CD4-positive, alpha-beta T cell treated with Interleukin-10 for 1 hour (primary cell): ENCODE measurements at regions not wholly inside any gene's neighbourhood (a gene's known extent, or its start where the extent isn't known, plus 50 kb on each side); places are given as distances from the start of the nearest gene placed in this dataset.
"Not testable (repeated sequence)": the region's sequence is repeated elsewhere in the genome, so short reads cannot be mapped to it uniquely, and the experiment has no call there.

ENCODE experiments used
- DNase-seq: peaks from one replicate; pipeline ENCODE4 v3.0.0-alpha.2; 2020

DNA sequence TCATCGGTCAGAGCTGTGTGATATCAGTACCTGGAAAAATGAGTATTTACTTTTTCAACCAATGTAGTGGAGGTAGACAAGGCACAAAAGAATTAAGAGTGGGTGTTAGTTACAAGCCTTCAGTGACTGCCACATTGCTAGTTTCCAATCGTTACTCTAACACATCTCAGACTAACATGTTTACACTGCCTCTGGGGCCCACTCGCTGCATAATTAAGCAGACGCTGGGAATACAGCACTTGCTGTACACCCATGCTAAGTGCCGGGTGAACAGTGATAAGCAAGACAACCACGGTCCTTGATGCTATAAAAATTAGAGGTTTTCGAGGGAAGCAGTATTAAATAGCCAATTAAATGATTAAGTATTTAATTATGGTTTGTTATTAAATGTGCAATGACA, 1147.6 kb downstream of the AACS start:
- DNase-seq = no peak

DNA sequence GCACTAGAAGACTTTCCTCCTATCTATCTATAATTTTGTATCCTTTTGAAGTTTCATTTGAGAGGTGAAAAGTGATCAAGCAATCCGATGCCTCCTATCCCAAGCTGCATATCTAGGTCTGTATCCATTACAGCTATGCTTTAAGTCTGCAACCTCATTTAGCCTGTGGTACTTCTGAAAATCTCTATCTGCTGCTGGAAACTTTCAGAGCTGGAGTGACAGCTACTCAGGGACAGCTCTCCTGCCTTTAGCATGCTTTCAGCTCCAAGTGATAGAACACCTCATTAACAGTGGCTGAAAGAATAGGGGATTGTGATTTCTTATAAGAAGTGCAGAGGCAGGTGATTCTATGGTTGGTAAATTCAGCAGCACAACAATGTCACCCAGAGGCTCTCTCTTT, 1153.5 kb downstream of the AACS start:
- DNase-seq = no peak

DNA sequence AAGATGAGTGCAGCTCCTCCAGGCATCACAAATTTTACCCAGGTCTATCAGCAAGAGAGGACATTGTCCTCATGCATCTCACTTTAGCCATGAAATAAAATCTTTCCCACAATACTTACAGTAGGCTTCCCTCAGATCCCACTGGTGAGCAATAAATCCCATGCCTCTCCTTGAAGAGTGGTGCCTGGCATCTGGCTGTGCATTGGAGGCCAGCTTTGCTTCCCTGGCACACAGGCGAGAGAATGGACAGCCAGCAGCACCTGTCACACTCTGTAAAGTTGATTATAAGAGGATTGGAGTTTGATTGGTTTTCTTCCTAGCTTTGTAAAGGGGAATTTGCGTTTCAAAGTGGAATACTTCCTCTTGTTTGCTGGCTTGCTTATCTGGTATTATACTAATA, 1153.9 kb downstream of the AACS start:
- no peak for DNase-seq

DNA sequence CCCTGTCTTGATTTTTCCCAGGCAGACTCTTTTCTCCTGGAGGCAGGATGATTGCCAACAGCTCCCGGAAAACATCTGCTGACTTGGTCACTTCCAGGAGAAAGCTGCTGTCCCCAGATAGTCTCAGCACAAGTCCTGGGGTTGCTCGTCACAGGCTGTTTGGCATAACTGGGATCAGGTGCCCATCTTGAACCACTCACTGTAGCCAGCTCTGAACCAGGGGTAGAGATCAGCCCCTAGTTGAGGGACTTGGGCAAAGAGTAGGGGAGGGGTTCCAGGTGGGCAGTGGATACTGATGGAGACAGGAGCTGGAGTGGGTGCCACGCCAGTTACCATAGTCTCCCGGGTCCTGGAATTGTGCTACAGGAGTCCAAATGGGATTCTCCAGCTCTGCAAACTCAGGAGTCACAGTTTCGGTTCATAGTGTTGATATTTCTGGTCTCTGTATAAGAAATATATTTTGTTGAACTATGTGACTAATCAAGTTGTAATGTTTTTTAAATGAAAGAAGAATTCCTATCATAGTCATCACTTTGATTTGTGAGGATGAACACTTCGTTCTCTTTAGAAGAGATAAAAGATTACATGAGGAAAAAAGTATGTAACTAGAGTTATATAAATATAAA, 1154.5 kb downstream of the AACS start:
- DNase-seq = no peak

DNA sequence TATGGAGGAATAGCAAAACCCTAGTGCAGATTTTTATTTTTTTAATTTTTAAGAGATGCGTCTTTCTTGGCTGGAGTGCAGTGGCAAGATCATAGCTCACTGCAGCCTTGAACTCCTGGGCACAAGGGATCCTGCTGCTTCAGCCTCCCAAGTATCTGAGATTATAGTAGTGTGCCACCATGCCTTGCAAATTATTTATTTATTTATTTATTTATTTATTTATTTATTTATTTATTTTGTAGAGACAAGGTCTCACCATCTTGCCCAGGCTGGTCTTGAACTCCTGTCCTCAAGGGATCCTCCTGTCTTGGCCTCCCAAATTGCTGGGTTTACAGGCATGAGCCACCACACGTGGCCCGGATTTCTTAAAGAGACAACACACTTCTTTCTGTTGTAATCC, 1158.8 kb downstream of the AACS start:
- DNase-seq = no peak

DNA sequence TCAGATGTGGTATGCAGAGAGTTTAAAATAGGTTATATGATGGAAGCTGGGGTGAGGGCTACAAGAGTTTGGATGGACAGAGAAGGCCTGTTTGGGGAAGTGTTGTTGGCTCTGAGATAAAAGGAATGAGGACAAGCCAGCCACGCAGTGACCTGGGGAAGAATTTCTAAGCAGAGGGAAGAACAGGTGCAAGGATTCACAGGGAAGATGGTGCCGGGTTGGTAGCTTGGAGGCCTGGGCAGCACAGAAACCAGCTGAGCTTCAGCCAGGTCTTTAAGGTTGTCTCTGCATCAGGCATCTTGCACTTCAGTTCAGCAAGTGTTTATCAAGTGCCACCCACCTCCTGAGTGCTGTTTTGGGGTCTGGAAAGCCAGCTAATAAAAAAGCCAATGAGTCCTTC, 1163.7 kb downstream of the AACS start:
- no peak for DNase-seq

DNA sequence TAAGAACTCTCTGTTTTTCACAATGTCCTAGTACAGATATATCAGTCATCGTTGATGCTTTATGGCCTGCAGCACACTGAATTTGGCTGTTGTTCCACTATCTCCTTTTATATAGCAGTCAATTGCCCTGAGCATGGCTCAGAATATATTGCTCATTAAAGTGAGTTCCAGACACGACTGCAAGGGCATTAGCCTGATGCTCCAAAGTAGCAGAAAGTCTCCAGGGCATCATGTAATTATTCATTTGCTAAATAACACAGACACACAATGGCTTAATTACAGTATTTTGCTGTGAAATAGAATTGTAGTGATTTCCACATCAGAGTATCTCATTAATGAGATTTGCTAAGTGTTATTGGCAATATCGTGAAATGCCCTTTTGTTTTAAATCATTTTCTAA, 1167.5 kb downstream of the AACS start:
- DNase-seq = no peak

DNA sequence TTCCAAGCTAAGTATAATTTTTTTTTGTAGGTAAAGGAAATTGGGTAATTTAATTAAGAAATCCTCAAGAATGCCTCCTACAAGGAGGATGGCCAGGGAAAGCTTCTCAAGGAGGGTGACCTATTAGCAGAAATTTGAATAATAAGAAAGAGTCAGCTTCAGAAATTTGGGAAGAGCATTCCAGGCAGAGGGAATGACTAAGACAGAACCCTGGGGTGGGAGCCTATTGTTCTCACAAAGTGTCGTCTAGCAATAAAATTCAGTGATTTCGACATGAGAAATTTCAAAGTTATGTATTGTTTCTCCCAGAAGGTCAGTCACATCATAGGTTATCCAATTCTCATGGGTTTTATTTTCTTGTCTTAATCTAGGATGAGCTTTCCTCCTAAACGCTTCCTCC, 1168.4 kb downstream of the AACS start:
- DNase-seq = no peak

DNA sequence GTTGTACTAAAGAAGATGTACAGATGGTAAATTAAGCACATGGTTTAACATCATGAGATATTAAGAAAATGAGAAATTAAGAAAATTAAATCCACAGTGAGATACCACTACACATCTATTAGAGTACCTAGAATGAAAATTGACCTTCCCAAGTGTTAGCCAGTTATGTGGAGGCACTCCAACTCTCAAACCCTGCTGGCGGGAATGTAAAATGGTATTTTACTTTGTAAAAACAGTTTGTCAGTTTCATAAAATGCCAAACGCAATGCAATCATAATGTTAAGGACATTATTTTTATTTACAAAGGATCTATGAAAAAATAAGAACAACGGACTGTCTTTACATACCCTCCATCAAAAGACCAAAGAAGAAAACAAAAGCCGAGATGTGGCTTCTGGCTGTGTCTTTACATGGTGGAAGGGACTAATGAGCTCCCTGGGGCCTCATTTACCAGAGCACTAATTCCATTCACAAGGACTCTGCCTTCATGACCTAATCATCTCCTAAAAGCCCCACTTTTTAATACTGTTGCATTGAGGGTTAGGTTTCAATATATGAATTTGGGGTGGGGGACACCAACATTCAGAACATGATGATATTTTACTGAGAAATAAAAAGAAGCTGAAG, 1178.7 kb downstream of the AACS start:
- no peak for DNase-seq

DNA sequence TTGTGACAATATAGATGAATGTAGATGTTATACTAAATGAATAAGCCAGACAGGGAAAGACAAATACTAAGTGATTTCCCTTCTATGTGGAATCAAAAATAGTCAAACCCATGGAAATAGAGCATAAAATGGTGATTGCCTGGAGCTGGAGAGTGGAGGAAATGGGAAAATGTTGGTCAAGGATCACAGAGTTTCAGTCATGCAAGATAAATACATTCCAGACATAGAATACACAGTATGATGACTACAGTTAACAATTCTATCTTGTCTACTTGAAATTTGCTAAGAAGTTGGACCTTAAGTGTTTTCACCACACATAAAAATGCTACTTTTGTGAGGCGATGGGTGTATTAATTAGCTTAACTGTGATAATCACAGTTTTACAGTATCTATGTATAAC, 1182.7 kb downstream of the AACS start:
- DNase-seq = no peak

DNA sequence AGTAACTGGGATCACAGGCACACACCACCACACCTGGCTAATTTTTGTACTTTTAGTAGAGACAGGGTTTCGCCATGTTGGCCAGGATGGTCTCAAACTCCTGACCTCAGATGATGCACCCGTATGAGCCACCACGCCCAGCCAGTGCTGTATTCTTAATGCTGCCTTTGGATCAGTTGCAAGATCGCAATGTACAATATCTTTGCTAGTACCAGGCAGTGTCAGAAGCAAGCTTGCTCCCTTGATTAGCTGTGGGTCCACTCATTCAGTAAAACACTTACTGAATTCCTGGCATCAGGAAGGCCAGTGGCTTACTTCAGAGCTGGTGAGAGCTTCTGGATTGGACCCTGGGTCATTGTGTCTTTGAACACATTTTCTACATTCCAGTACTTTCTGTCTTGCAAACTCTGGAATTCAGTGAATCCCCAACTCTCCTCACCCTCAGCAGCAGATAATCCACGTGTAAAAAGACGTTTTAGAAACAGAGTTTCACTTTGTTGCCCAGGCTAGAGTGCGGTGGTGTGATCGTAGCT, 1183.7 kb downstream of the AACS start:
- DNase-seq = no peak

DNA sequence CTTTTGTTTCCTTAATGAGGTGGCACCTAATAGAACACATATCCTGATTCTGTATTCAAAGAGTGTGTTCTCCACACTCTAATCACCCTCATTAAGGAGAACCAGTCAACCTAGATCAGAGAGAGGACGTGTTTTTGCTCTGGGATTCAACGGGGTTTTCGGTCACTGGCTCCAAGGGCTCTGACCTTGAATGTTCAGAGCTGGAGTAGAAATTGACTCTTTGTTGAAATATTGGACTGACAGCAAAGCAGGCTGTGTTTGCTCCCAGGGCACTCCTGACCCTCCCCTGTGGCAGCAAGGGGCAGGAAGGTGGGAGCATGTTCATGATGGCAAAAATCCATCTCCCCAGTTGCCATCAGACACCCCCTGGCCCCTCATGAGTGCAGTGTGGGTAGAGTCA, 1193.0 kb downstream of the AACS start:
- no peak for DNase-seq

DNA sequence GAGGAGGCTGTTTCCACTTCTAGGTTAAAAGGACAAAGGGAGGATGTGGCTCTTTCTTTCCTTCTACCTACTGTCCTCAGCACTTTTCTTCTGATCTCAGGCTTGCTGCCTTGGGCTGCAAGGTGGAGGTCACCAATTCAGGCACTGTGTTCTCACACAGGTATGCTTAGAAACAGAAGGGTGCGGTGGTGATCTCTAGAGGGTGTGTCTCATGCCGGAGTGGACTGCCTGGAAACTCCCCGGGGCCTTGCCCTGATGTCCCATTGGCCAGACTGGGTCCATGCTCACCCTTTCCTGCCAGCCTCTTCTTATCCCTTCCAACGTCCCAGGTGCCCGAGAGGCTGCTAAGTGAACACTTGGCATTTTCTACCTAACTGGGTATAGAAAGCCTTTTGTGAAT, 1197.6 kb downstream of the AACS start:
- no peak for DNase-seq

DNA sequence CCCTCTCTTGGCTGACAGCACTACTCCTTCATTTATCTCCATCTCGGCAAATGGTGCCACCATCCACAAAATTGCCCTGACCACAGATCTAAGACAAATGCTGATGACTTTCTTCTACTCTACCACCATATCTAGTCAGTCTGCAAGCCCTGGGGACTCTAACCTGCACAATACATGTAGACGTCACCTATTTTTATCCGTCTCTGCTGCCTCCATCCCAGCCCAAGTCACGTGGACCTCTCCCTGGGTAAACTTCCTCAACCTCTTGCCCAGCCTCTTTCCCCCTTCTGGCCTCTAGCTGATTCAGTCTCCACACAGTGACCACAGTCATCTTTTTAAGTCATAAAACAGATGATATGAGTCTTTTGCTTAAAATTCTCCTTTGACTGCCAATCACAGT, 1203.0 kb downstream of the AACS start:
- DNase-seq = no peak

DNA sequence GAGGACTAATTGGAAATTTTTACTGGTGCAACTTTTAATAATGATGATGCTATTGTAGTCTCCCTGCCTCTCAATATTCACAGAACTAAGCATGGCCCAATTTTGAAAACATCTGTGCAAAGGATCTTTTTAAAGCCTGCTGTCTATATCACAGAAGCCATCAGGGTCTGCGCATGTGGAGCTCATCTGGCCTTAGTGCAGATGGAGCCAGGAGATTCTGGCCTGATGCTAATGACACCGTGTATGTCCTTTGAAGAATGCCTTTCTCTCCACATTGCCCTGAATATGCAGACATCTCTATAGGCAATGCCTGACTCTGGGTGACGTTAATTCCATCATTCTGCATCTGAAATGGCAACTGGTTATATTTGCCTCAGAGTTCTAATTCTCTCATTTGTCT, 1205.9 kb downstream of the AACS start:
- no peak for DNase-seq

DNA sequence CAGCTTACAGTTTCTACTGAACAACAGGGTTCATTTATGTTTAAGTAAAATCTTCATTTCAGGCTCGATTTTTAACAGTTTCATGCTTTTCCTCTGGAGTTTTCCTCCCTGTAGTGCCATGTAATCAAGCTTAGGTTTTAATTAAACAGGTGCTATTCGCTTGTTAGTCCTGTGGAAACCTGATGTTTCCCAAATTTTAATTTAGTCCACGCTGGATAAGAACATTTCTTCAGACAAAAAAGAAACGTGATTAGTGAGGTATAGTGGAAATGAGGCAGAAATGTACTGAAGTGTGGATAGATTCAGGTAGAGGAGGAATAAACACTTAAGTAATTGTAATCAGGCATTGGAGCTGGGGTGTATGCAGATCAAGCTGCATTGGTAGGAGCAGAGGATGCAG, 1217.5 kb downstream of the AACS start:
- DNase-seq = no peak

DNA sequence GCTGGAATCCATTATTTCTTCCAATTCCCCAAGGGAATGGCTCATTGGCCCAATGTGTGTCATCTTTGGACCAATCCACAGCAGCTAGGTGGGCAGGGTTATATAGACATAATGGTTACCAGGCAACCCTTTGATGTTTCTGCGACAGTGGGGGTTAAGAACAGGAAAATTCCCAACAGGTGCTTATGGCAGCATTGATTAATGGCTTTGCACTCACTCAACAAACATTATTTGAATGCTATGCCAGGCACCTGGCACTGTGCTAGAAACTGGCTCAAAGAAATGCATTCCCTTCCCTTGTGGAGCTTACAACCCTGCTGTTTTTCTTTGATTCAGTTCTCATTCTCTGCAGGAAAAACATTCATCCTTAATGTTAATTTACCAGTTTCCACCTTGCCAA, 1221.0 kb downstream of the AACS start:
- DNase-seq = no peak

DNA sequence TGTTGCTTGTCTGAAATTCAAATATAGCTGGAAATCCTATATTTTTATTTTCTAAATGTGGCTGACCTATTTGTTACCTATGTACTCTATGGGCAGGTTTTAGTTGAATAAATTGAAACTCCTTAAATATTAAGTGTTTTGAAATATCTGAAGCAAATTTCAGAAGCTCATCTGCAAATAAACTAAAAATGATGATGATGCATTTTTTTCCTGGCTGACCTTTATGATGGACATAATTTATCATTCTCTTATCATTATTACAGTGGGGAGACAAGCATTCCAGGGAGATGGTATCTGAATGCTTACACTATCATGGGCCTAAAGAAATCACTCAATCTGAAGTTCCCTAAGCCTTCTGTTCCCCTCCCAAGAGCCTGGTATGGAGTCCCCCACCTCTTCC, 1225.2 kb downstream of the AACS start:
- DNase-seq = no peak

DNA sequence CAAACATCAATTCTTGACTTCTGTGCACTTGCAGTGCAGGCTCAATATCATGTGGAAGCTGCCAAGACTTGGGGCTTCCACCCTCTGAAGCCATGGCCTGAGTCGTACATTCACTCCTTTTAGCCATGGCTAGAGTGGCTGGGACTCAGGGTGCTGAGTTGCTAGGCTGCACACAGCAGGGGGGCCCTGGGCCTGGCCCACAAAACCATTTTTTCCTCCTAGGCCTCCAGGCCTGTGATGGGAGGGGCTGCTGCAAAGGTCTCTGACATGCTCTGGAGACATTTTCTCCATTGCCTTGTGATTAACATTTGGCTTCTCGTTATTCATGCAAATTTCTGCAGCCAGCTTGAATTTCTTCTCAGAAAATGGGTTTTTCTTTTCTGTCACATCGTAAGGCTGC, 1226.8 kb downstream of the AACS start:
- not testable (repeated sequence) for DNase-seq

DNA sequence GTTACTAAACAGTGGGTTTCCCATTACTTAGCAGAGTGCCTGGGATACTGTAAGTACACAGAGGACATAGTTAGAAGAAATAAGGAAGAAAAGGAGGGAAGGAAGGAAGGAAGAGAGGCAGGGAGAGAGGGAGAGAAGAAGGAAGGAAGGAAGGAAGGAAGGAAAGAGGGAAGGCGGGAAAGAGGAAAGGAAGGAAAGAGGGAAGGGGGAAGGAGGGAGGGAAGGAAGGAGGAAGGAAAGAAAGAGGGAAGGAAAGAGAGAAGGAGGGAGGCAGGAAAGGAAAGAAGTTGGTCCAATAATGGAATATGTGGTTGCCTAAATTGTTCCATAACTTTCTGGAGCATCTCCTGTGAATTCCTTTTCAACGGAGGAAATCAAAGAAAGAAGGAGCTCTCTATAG, 1230.4 kb downstream of the AACS start:
- no peak for DNase-seq

DNA sequence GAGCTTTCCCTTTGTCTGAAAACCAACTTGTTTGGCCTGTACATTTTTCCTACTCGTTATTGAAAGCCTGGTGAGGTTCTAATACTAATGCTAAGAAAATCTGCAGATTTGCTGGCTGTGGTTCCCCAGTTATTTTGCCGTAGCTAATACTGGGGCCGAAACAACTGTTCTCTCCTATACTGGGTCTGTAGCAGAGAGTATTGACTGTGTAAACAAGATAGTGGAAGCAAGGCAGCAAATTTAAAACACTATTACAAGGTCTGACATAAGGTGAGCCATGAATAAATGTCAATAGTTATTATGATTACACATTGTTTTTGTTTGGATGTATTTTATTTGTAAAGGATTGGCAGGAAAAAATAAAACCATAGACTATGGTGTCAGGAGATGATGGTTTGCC, 1244.0 kb downstream of the AACS start:
- DNase-seq = no peak

DNA sequence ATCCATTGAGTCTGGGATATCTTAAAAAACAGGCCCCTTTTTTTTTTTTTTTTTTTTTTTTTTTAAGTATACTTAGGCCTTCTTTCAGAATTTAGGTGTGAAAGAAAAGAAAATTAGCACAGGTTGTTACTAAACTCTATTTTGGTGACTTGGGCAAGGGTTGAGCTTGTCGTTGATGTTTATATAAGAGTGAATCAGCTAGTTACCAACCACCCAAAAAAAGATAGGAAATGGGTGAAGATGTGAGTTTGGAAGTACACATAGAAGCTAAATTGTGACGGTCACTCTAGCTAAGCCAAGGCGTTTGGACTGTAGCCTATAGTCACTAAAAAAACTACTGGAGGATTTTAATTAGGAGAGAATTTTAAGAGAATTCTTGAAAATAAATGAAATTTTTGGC, 1247.2 kb downstream of the AACS start:
- no peak for DNase-seq

DNA sequence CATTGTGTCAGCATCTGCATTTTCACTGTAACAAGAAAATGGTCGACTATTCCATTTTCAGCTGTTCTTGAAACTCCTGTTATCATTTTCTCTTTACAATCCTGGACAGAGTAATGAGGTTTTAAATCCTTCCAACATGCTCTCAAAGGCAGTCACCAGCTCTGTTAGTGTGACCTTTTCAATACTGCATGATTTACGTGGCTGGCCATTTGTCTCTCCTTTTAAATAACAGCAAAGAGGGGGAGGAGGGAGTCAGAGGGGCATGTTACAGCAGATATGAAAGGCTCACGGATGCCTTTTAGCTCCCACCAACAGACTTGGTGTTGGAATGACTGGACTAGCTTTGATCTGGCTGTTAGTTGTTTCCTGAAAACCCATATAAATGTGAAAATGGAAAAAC, 1251.2 kb downstream of the AACS start:
- no peak for DNase-seq

DNA sequence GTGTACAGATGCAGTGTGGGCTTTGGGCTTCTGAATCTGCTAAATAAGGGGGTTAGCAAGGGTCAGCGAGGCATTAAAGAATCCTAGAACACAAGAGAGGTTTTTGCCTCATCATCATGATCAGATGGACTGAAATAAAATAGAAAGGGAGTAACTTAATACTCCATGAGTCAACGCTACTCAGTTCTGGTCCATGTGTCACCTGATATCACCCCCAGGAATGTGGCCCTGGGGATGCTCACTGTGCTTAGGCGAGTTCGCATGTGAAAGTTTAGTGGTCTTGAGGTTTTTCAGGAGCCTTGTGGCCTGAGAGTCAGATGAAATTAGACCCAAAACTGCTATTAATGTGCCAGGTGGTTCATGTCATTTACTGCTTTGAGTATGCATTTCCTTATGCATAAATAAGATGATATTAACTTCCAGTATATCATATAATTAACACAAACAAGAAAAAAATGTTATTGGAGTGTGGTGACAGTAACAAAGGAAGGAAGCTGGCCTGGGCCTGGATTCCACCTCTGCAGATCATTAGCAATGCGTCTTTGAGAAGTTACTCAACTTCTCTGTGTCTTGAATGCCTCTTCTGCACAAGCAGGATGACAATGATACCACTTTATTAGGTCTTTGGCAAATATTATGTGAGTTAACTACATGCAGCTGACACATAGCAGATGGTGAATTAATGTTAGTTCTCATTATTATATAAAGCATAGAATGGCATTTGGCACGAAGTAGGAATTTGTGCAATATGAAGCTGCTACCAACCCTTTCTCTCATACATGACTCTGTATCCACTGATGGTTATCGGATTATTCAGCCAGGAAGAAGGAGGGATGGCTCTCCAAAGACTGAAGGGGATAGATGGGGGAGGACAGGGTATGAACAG, 1272.6 kb downstream of the AACS start:
- DNase-seq = no peak
